ENCODE measurements at regions not wholly inside any gene's neighbourhood (a gene's known extent, or its start where the extent isn't known, plus 50 kb on each side); places are given as distances from the start of the nearest gene placed in this dataset.

GRCh38 chr10:10811562-10811961 is 206.1 kb upstream of the CELF2 start:
- DNase-seq (ENCODE audit: low read depth in 6 of 9, low spot score in 9 of 9), result no peak
- 96% methylated on average over 1 of the region's 1 CpG for WGBS
- H3K27ac ChIP-seq (ENCODE audit: low read depth in 1 of 2, low read length in 1 of 2), result no peak overlapping the region

GRCh38 chr10:10813656-10814055 is 204.0 kb upstream of the CELF2 start:
- H3K27ac ChIP-seq (ENCODE audit: low read depth in 1 of 2, low read length in 1 of 2), result no peak overlapping the region

More at GRCh38 chr10:10811562-10811961, 206.1 kb upstream of the CELF2 start:
- Histone ChIP-seq H3K4me1 (ENCODE audit: control insufficient read depth in 2 of 2, insufficient read depth in 2 of 2, low read length in 2 of 2) (no peaks in the 10 kb centered on the region), H3K36me3 (ENCODE audit: control insufficient read depth in 2 of 2, insufficient read depth in 2 of 2, low read length in 1 of 2) (no peaks in the 10 kb centered on the region), H3K4me3 (ENCODE audit: low read length in 2 of 2) (no peak overlapping the region), H3K9me3 (ENCODE audit: control insufficient read depth in 2 of 2, insufficient read depth in 1 of 2, low read length in 1 of 2) (no peaks in the 10 kb centered on the region), H3K27me3 (ENCODE audit: control insufficient read depth in 2 of 2, insufficient read depth in 1 of 2, low read length in 1 of 2) (no peaks in the 10 kb centered on the region)

GRCh38 chr10:10814069-10814468 is 203.6 kb upstream of the CELF2 start:
- WGBS, result 96% methylated on average over 2 of the region's 2 CpGs
- no peaks in the 10 kb centered on the region for H3K4me1 ChIP-seq (ENCODE audit: control insufficient read depth in 2 of 2, insufficient read depth in 2 of 2, low read length in 2 of 2)
- H3K4me3 ChIP-seq (ENCODE audit: low read length in 2 of 2), result no peak overlapping the region
- H3K27me3 ChIP-seq (ENCODE audit: control insufficient read depth in 2 of 2, insufficient read depth in 1 of 2, low read length in 1 of 2), result no peaks in the 10 kb centered on the region
- no peaks in the 10 kb centered on the region for H3K9me3 ChIP-seq (ENCODE audit: control insufficient read depth in 2 of 2, insufficient read depth in 1 of 2, low read length in 1 of 2)
- H3K27ac ChIP-seq (ENCODE audit: low read depth in 1 of 2, low read length in 1 of 2), result no peak overlapping the region
- no peak for DNase-seq (ENCODE audit: low read depth in 6 of 9, low spot score in 9 of 9)
- no peaks in the 10 kb centered on the region for H3K36me3 ChIP-seq (ENCODE audit: control insufficient read depth in 2 of 2, insufficient read depth in 2 of 2, low read length in 1 of 2)

More at GRCh38 chr10:10813656-10814055, 204.0 kb upstream of the CELF2 start:
- Histone ChIP-seq H3K27me3 (ENCODE audit: control insufficient read depth in 2 of 2, insufficient read depth in 1 of 2, low read length in 1 of 2) (no peaks in the 10 kb centered on the region), H3K4me3 (ENCODE audit: low read length in 2 of 2) (no peak overlapping the region), H3K9me3 (ENCODE audit: control insufficient read depth in 2 of 2, insufficient read depth in 1 of 2, low read length in 1 of 2) (no peaks in the 10 kb centered on the region), H3K36me3 (ENCODE audit: control insufficient read depth in 2 of 2, insufficient read depth in 2 of 2, low read length in 1 of 2) (no peaks in the 10 kb centered on the region), H3K4me1 (ENCODE audit: control insufficient read depth in 2 of 2, insufficient read depth in 2 of 2, low read length in 2 of 2) (no peaks in the 10 kb centered on the region)
- 89% methylated on average over 2 of the region's 2 CpGs for WGBS
- no peak for DNase-seq (ENCODE audit: low read depth in 6 of 9, low spot score in 9 of 9)

- no peak overlapping the region for H3K4me3 ChIP-seq (ENCODE audit: low read length in 2 of 2)
- H3K4me1 ChIP-seq (ENCODE audit: control insufficient read depth in 2 of 2, insufficient read depth in 2 of 2, low read length in 2 of 2), result no peaks in the 10 kb centered on the region
- no peaks in the 10 kb centered on the region for H3K27me3 ChIP-seq (ENCODE audit: control insufficient read depth in 2 of 2, insufficient read depth in 1 of 2, low read length in 1 of 2)
- H3K9me3 ChIP-seq (ENCODE audit: control insufficient read depth in 2 of 2, insufficient read depth in 1 of 2, low read length in 1 of 2), result no peaks in the 10 kb centered on the region
- DNase-seq (ENCODE audit: low read depth in 6 of 9, low spot score in 9 of 9), result no peak
- H3K36me3 ChIP-seq (ENCODE audit: control insufficient read depth in 2 of 2, insufficient read depth in 2 of 2, low read length in 1 of 2), result no peaks in the 10 kb centered on the region
- 98% methylated on average over 2 of the region's 2 CpGs for WGBS
- no peak overlapping the region for H3K27ac ChIP-seq (ENCODE audit: low read depth in 1 of 2, low read length in 1 of 2)
These were observed 201.2 kb upstream of the CELF2 start for GRCh38 chr10:10816447-10816846.

- 77% methylated on average over 5 of the region's 5 CpGs for WGBS
- no peak for DNase-seq (ENCODE audit: low read depth in 6 of 9, low spot score in 9 of 9)
- Histone ChIP-seq H3K9me3 (ENCODE audit: control insufficient read depth in 2 of 2, insufficient read depth in 1 of 2, low read length in 1 of 2) (no peaks in the 10 kb centered on the region), H3K36me3 (ENCODE audit: control insufficient read depth in 2 of 2, insufficient read depth in 2 of 2, low read length in 1 of 2) (no peaks in the 10 kb centered on the region), H3K27ac (ENCODE audit: low read depth in 1 of 2, low read length in 1 of 2) (no peak overlapping the region), H3K4me1 (ENCODE audit: control insufficient read depth in 2 of 2, insufficient read depth in 2 of 2, low read length in 2 of 2) (peaks cover 0 to 3% of the 10 kb centered on the region in 2 donors), H3K4me3 (ENCODE audit: low read length in 2 of 2) (no peak overlapping the region), H3K27me3 (ENCODE audit: control insufficient read depth in 2 of 2, insufficient read depth in 1 of 2, low read length in 1 of 2) (no peaks in the 10 kb centered on the region)
These were observed 200.1 kb upstream of the CELF2 start for GRCh38 chr10:10817609-10818008.

- no peaks in the 10 kb centered on the region for H3K27me3 ChIP-seq (ENCODE audit: control insufficient read depth in 2 of 2, insufficient read depth in 1 of 2, low read length in 1 of 2)
- H3K4me3 ChIP-seq (ENCODE audit: low read length in 2 of 2), result no peak overlapping the region
- peaks cover 0 to 3% of the 10 kb centered on the region in 2 donors for H3K4me1 ChIP-seq (ENCODE audit: control insufficient read depth in 2 of 2, insufficient read depth in 2 of 2, low read length in 2 of 2)
- no peaks in the 10 kb centered on the region for H3K9me3 ChIP-seq (ENCODE audit: control insufficient read depth in 2 of 2, insufficient read depth in 1 of 2, low read length in 1 of 2)
- no peak overlapping the region for H3K27ac ChIP-seq (ENCODE audit: low read depth in 1 of 2, low read length in 1 of 2)
- DNase-seq (ENCODE audit: low read depth in 6 of 9, low spot score in 9 of 9), result no peak
- no peaks in the 10 kb centered on the region for H3K36me3 ChIP-seq (ENCODE audit: control insufficient read depth in 2 of 2, insufficient read depth in 2 of 2, low read length in 1 of 2)
- 95% methylated on average over 2 of the region's 2 CpGs for WGBS
These were observed 199.6 kb upstream of the CELF2 start for GRCh38 chr10:10818082-10818481.

GRCh38 chr10:10819206-10819856 is 198.3 kb upstream of the CELF2 start:
- WGBS, result 49% methylated on average over 7 of the region's 7 CpGs
- Histone ChIP-seq H3K9me3 (ENCODE audit: control insufficient read depth in 2 of 2, insufficient read depth in 1 of 2, low read length in 1 of 2) (no peaks in the 10 kb centered on the region), H3K36me3 (ENCODE audit: control insufficient read depth in 2 of 2, insufficient read depth in 2 of 2, low read length in 1 of 2) (no peaks in the 10 kb centered on the region), H3K27me3 (ENCODE audit: control insufficient read depth in 2 of 2, insufficient read depth in 1 of 2, low read length in 1 of 2) (no peaks in the 10 kb centered on the region), H3K27ac (ENCODE audit: low read depth in 1 of 2, low read length in 1 of 2) (no peak overlapping the region), H3K4me1 (ENCODE audit: control insufficient read depth in 2 of 2, insufficient read depth in 2 of 2, low read length in 2 of 2) (peaks cover 0 to 3% of the 10 kb centered on the region in 2 donors), H3K4me3 (ENCODE audit: low read length in 2 of 2) (no peak overlapping the region)
- no peak for DNase-seq (ENCODE audit: low read depth in 6 of 9, low spot score in 9 of 9)

GRCh38 chr10:10821926-10822325 is 195.7 kb upstream of the CELF2 start:
- Histone ChIP-seq H3K9me3 (ENCODE audit: control insufficient read depth in 2 of 2, insufficient read depth in 1 of 2, low read length in 1 of 2) (no peaks in the 10 kb centered on the region), H3K36me3 (ENCODE audit: control insufficient read depth in 2 of 2, insufficient read depth in 2 of 2, low read length in 1 of 2) (no peaks in the 10 kb centered on the region), H3K4me1 (ENCODE audit: control insufficient read depth in 2 of 2, insufficient read depth in 2 of 2, low read length in 2 of 2) (peaks cover 0 to 3% of the 10 kb centered on the region in 2 donors), H3K4me3 (ENCODE audit: low read length in 2 of 2) (no peak overlapping the region), H3K27ac (ENCODE audit: low read depth in 1 of 2, low read length in 1 of 2) (no peak overlapping the region), H3K27me3 (ENCODE audit: control insufficient read depth in 2 of 2, insufficient read depth in 1 of 2, low read length in 1 of 2) (no peaks in the 10 kb centered on the region)
- DNase-seq (ENCODE audit: low read depth in 6 of 9, low spot score in 9 of 9), result peak in 3 of 9 donors; percentile 4 to 40 (median 11)
- 36% methylated on average over 6 of the region's 6 CpGs for WGBS

GRCh38 chr10:10824591-10825148 is 193.0 kb upstream of the CELF2 start:
- Histone ChIP-seq H3K9me3 (ENCODE audit: control insufficient read depth in 2 of 2, insufficient read depth in 1 of 2, low read length in 1 of 2) (no peaks in the 10 kb centered on the region), H3K4me3 (ENCODE audit: low read length in 2 of 2) (no peak overlapping the region), H3K4me1 (ENCODE audit: control insufficient read depth in 2 of 2, insufficient read depth in 2 of 2, low read length in 2 of 2) (peaks cover 0 to 3% of the 10 kb centered on the region in 2 donors), H3K27me3 (ENCODE audit: control insufficient read depth in 2 of 2, insufficient read depth in 1 of 2, low read length in 1 of 2) (peaks cover 0 to 2% of the 10 kb centered on the region in 2 donors), H3K36me3 (ENCODE audit: control insufficient read depth in 2 of 2, insufficient read depth in 2 of 2, low read length in 1 of 2) (no peaks in the 10 kb centered on the region), H3K27ac (ENCODE audit: low read depth in 1 of 2, low read length in 1 of 2) (no peak overlapping the region)
- WGBS, result 93% methylated on average over 8 of the region's 8 CpGs
- no peak for DNase-seq (ENCODE audit: low read depth in 6 of 9, low spot score in 9 of 9)
